ENCODE measurements at regions not wholly inside any gene's neighbourhood (a gene's known extent, or its start where the extent isn't known, plus 50 kb on each side); places are given as distances from the start of the nearest gene placed in this dataset.

DNA sequence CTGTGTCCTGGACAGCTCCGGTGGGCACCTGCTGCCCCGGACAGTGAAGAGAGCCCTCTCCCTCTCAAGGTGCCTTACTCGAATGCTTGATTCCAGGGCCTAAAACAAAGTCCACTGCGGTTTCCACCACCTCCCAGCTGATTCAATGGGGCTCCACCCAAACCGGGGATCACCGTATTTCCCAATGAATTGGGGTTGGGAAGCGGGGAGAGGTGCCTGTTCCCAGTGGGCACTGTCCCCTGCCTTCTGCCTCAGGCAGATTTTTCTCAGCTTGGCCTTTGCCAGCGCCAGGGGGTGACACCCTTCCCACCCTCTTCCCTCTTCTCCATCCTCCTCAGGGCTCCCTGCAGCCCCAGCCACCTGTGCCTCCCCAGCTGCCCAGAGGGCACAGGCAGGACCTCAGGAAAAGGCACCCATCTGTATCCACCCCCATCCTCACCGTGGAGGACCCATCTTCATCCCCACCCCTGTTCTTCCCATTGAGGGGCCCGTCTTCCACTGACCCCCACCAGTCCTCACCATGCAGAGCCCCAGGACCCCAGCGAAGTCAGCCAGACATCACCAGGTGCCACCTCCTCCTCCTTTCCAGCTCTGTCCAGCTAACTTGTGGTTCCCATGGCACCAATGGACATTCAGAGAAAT lies 66.7 kb upstream of the HPCAL1 start:
- TF ChIP-seq, protein P1, sequence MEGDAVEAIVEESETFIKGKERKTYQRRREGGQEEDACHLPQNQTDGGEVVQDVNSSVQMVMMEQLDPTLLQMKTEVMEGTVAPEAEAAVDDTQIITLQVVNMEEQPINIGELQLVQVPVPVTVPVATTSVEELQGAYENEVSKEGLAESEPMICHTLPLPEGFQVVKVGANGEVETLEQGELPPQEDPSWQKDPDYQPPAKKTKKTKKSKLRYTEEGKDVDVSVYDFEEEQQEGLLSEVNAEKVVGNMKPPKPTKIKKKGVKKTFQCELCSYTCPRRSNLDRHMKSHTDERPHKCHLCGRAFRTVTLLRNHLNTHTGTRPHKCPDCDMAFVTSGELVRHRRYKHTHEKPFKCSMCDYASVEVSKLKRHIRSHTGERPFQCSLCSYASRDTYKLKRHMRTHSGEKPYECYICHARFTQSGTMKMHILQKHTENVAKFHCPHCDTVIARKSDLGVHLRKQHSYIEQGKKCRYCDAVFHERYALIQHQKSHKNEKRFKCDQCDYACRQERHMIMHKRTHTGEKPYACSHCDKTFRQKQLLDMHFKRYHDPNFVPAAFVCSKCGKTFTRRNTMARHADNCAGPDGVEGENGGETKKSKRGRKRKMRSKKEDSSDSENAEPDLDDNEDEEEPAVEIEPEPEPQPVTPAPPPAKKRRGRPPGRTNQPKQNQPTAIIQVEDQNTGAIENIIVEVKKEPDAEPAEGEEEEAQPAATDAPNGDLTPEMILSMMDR (conservative IDR thresholded peaks at IDR 0.05 in 1 of 2, IDR thresholded peaks at IDR 0.05 in 1 of 2; ENCODE audit: low read depth in 1 of 2, low read length in 2 of 2): no peak
- TF ChIP-seq EZH2 (IDR thresholded peaks at IDR 0.05; ENCODE audit: low read length, missing control alignments): no peak
